Caco-2 (cell line): ENCODE measurements at regions not wholly inside any gene's neighbourhood (a gene's known extent, or its start where the extent isn't known, plus 50 kb on each side); places are given as distances from the start of the nearest gene placed in this dataset.

Experiments used
- BruUV-seq: library from RNA; stranded (reverse); fragments of 400-500 nt; replicated peaks from 2 replicates; lab custom pipeline; 2021; lab: Mats Ljungman, UMichigan
- CTCF ChIA-PET: fragments of 300-600 bp; sonication (Branson Sonifier 250); formaldehyde crosslinking; loops from one replicate; lab custom pipeline; 2022; ENCODE audit warnings: antibody characterized with exemption; lab: Charles Lee
- POLR2A ChIA-PET: fragments of 300-600 bp; sonication (Branson Sonifier 250); formaldehyde crosslinking; loops from one replicate; lab custom pipeline; 2022; ENCODE audit warnings: antibody characterized with exemption; lab: Charles Lee
- DNase-seq, 2 experiments: peaks; one replicate each; pipeline versions ENCODE4 v3.0.0 to v3.0.0-alpha.2; 2020 to 2022
- H3K27me3 ChIP-seq: replicated peaks from 2 replicates; pipeline ENCODE4 v1.6.0; 2011; ENCODE audit warnings: low read length; ENCODE audit not compliant: control insufficient read depth, insufficient read depth
- H3K36me3 ChIP-seq: 2 replicates; pipeline ENCODE4 v1.5.1; 2011; ENCODE audit warnings: low read length; ENCODE audit not compliant: control insufficient read depth, insufficient read depth
- H3K4me1 ChIP-seq: fragments of 250-450 bp; sonication (Bioruptor Pico); 2 replicates; pipeline ENCODE4 v1.5.1; 2020; ENCODE audit warnings: mild to moderate bottlenecking
- H3K4me3 ChIP-seq: 2 replicates; pipeline ENCODE4 v1.5.1; 2011; ENCODE audit warnings: low read depth, mild to moderate bottlenecking, control low read depth, low read length
- H3K9me3 ChIP-seq: fragments of 250-450 bp; sonication (Bioruptor Pico); 2 replicates; pipeline ENCODE4 v1.5.1; 2020; ENCODE audit warnings: mild to moderate bottlenecking, moderate library complexity
- H3K27ac Mint-ChIP-seq: one replicate; pipeline ENCODE4 v1.8.0; 2022; ENCODE audit warnings: mixed read lengths; ENCODE audit not compliant: unreplicated experiment
- H3K27me3 Mint-ChIP-seq: one replicate; pipeline ENCODE4 v1.8.0; 2022; ENCODE audit warnings: mixed read lengths; ENCODE audit not compliant: insufficient read depth, unreplicated experiment
- H3K36me3 Mint-ChIP-seq: one replicate; pipeline ENCODE4 v1.8.0; 2022; ENCODE audit warnings: mild to moderate bottlenecking, mixed read lengths; ENCODE audit not compliant: insufficient read depth, unreplicated experiment
- H3K4me1 Mint-ChIP-seq: one replicate; pipeline ENCODE4 v1.8.0; 2022; ENCODE audit warnings: low read depth, mixed read lengths; ENCODE audit not compliant: unreplicated experiment
- H3K4me3 Mint-ChIP-seq: one replicate; pipeline ENCODE4 v1.8.0; 2022; ENCODE audit warnings: mild to moderate bottlenecking, moderate library complexity, mixed read lengths; ENCODE audit not compliant: unreplicated experiment
- H3K9me3 Mint-ChIP-seq: one replicate; pipeline ENCODE4 v1.8.0; 2022; ENCODE audit warnings: mixed read lengths; ENCODE audit not compliant: unreplicated experiment
- intact Hi-C: fragments of 100-400 bp; cut with micrococcal nuclease; formaldehyde crosslinking; loops from one replicate; pipeline ENCODE4 v1.10.0; 2022; ENCODE audit not compliant: unreplicated experiment
- TF ChIP-seq, protein P1 (sequence below), 2 experiments: fragments of 200-600 bp in 1 of 2; IDR thresholded peaks; 1 replicate in 1 of 2; 2 replicates in 1 of 2; pipeline versions ENCODE4 v1.5.1 to v1.8.0; 2011 to 2022; ENCODE audit warnings: antibody characterized with exemption in 1 of 2, control low read depth in 1 of 2, inconsistent platforms in 1 of 2, low read depth in 1 of 2, low read length in 1 of 2, mild to moderate bottlenecking in 1 of 2, moderate library complexity in 1 of 2; ENCODE audit not compliant: insufficient read depth in 1 of 2, severe bottlenecking in 1 of 2, unreplicated experiment in 1 of 2

DNA sequence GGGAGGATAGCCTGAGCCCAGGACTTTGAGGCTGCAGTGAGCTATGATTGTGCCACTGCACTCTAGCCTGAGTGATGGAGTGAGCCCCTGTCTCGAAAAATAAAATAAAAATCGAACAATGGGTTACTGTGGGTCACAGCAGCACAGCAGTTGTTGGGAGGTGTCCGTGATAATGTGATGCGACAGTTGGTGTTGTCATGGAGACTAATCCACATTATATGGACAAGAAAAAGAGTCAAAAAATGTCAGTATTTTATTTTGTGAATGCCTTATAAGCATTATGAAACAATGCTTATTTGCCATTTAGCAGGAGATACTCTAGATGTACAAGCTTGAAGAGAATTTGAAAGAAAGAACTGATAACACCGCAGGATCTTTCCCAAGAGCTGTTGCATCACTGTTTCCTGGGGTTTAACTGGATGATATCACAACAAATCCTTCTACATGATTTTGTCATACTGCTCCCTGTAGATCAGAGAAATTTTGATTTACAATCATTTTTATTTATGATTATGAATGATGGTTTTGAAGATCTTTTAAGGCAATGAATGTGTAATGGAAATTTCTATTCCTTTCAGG is 195.4 kb downstream of the BAMBI start:
- TF ChIP-seq, protein P1, sequence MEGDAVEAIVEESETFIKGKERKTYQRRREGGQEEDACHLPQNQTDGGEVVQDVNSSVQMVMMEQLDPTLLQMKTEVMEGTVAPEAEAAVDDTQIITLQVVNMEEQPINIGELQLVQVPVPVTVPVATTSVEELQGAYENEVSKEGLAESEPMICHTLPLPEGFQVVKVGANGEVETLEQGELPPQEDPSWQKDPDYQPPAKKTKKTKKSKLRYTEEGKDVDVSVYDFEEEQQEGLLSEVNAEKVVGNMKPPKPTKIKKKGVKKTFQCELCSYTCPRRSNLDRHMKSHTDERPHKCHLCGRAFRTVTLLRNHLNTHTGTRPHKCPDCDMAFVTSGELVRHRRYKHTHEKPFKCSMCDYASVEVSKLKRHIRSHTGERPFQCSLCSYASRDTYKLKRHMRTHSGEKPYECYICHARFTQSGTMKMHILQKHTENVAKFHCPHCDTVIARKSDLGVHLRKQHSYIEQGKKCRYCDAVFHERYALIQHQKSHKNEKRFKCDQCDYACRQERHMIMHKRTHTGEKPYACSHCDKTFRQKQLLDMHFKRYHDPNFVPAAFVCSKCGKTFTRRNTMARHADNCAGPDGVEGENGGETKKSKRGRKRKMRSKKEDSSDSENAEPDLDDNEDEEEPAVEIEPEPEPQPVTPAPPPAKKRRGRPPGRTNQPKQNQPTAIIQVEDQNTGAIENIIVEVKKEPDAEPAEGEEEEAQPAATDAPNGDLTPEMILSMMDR (IDR thresholded peaks at IDR 0.05; ENCODE audit: insufficient read depth in 1 of 2, low read depth in 1 of 2, low read length in 1 of 2, severe bottlenecking in 1 of 2, unreplicated experiment in 1 of 2), result no peak
- Histone ChIP-seq H3K9me3 (no peaks in the 10 kb centered on the region; the same call in 1 of the 2 replicates), H3K4me3 (no peak overlapping the region), H3K4me1 (peaks cover 21% of the 10 kb centered on the region), H3K36me3 (no peaks in the 10 kb centered on the region), H3K27me3 (no peaks in the 10 kb centered on the region)
- POLR2A ChIA-PET, result interaction anchor here (0.6 kb wide), 1 partner anchor 119 kb away, joined by 3 read pairs; no protein-coding TSS in a partner anchor
- Mint-ChIP-seq H3K27ac (no peak overlapping the region), H3K4me1 (peaks cover 27% of the 10 kb centered on the region), H3K27me3 (no peaks in the 10 kb centered on the region), H3K9me3 (peaks cover 13% of the 10 kb centered on the region), H3K4me3 (no peak overlapping the region), H3K36me3 (no peaks in the 10 kb centered on the region)
- CTCF ChIA-PET, result no interaction called here
- DNase-seq, result no peak
- no TSS peak for BruUV-seq
- intact Hi-C loops, result no loop called here

DNA sequence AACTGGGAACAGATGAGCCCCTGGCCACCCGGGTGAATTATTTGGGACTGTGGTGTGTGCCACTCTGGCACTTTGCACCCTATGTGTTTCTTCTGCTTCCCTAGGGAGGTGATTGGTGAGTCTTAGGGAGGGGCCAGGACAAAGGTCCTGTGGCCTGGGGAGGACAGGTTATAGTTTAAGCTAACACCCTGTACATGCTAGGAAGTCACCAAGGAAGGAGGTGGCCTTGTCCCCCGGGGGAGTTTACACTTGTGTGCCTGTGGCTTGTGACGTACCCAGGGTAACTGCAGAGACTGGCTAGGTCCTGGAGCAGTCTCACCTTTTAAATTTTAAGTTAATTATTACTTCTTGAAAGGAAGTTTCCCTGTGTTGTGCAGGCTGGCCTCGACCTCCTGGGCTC is 196.2 kb downstream of the BAMBI start:
- no TSS peak for BruUV-seq
- Mint-ChIP-seq H3K27me3 (no peaks in the 10 kb centered on the region), H3K4me3 (no peak overlapping the region), H3K4me1 (peaks cover 21% of the 10 kb centered on the region), H3K9me3 (peaks cover 13% of the 10 kb centered on the region), H3K36me3 (no peaks in the 10 kb centered on the region), H3K27ac (no peak overlapping the region)
- peaks cover 21% of the 10 kb centered on the region for H3K4me1 ChIP-seq
- DNase-seq, result peak; percentile 46 to 82
- H3K27me3 ChIP-seq, result no peaks in the 10 kb centered on the region
- TF ChIP-seq, protein P1 (IDR thresholded peaks at IDR 0.05; ENCODE audit: insufficient read depth in 1 of 2, low read depth in 1 of 2, low read length in 1 of 2, severe bottlenecking in 1 of 2, unreplicated experiment in 1 of 2), result no peak
- no peaks in the 10 kb centered on the region; the same call in 1 of the 2 replicates for H3K9me3 ChIP-seq
- intact Hi-C loops, result no loop called here
- no peaks in the 10 kb centered on the region for H3K36me3 ChIP-seq
- ChIA-PET CTCF (no interaction called here), POLR2A (no interaction called here)
- H3K4me3 ChIP-seq, result no peak overlapping the region

DNA sequence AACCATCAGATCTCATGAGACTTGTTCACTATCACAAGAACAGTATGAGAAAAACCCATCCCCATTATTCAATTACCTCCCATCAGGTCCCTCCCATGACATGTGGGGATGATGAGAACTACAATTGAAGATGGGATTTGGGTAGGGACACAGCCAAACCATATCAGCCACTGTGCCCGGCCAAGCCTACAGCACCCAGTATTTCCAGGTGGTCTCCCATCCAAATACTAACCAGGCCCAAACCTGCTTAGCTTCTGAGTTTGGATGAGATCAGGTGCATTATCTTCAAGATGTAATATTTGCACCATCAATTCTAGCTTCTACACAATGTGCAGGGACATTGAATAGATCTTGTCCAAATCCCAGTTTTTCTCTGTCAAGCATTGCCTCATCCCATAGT is 196.9 kb downstream of the BAMBI start:
- Mint-ChIP-seq H3K27me3 (no peaks in the 10 kb centered on the region), H3K27ac (no peak overlapping the region), H3K9me3 (peaks cover 13% of the 10 kb centered on the region), H3K4me3 (no peak overlapping the region), H3K4me1 (peaks cover 14% of the 10 kb centered on the region), H3K36me3 (no peaks in the 10 kb centered on the region)
- no peaks in the 10 kb centered on the region for H3K36me3 ChIP-seq
- TF ChIP-seq, protein P1 (IDR thresholded peaks at IDR 0.05; ENCODE audit: insufficient read depth in 1 of 2, low read depth in 1 of 2, low read length in 1 of 2, severe bottlenecking in 1 of 2, unreplicated experiment in 1 of 2), result no peak
- no peaks in the 10 kb centered on the region; the same call in 1 of the 2 replicates for H3K9me3 ChIP-seq
- H3K27me3 ChIP-seq, result no peaks in the 10 kb centered on the region
- BruUV-seq, result no TSS peak
- H3K4me1 ChIP-seq, result peaks cover 20% of the 10 kb centered on the region
- intact Hi-C loops, result no loop called here
- no peak overlapping the region for H3K4me3 ChIP-seq
- ChIA-PET POLR2A (no interaction called here), CTCF (no interaction called here)
- DNase-seq, result no peak
